CD4-positive, alpha-beta T cell (primary cell): ENCODE measurements at regions not wholly inside any gene's neighbourhood (a gene's known extent, or its start where the extent isn't known, plus 50 kb on each side); places are given as distances from the start of the nearest gene placed in this dataset.

ENCODE experiments used
- ATAC-seq: fragments of 200-7000 bp; cut with Tn5 transposase; one replicate; pipeline ENCODE4 v1.10.0; 2022; ENCODE audit warnings: mild to moderate bottlenecking; ENCODE audit not compliant: poor library complexity
- CTCF ChIA-PET: fragments of 350-600 bp; sonication (Branson Sonifier 250); formaldehyde crosslinking; loops from one replicate; lab custom pipeline; 2021; ENCODE audit warnings: antibody characterized with exemption, inconsistent platforms; lab: Charles Lee
- POLR2A ChIA-PET: fragments of 350-600 bp; sonication (Branson Sonifier 250); formaldehyde crosslinking; loops from one replicate; lab custom pipeline; 2021; ENCODE audit warnings: antibody characterized with exemption, inconsistent platforms; lab: Charles Lee
- DNase-seq, 14 experiments: peaks; one replicate each; pipeline ENCODE4 v3.0.0-alpha.2; 2013 to 2020; ENCODE audit warnings: mixed read lengths in 2 of 14
- H3K27ac ChIP-seq, 2 donors: one replicate each; pipeline versions ENCODE4 v1.5.1 to v1.7.0; 2013; ENCODE audit warnings: low read length in 2 of 2, low read depth in 1 of 2, mild to moderate bottlenecking in 1 of 2
- H3K27me3 ChIP-seq, 2 experiments: 1 replicate in 1 of 2; 2 replicates in 1 of 2; pipeline versions ENCODE4 v1.6.1 to v1.7.0; 2013; ENCODE audit warnings: low read length in 2 of 2, control low read depth in 1 of 2, mild to moderate bottlenecking in 1 of 2, moderate library complexity in 1 of 2; ENCODE audit not compliant: insufficient read depth in 2 of 2, control insufficient read depth in 1 of 2
- H3K36me3 ChIP-seq: one replicate; pipeline ENCODE4 v1.6.1; 2013; ENCODE audit warnings: low read length, control low read depth; ENCODE audit not compliant: insufficient read depth
- H3K4me1 ChIP-seq: one replicate; pipeline ENCODE4 v1.6.1; 2013; ENCODE audit warnings: low read length, control low read depth; ENCODE audit not compliant: insufficient read depth
- H3K4me3 ChIP-seq: one replicate; pipeline ENCODE4 v1.5.1; 2013; ENCODE audit warnings: mild to moderate bottlenecking, low read length, moderate library complexity
- H3K9me3 ChIP-seq, 2 experiments: 1 replicate in 1 of 2; 2 replicates in 1 of 2; pipeline versions ENCODE4 v1.6.1 to v1.7.0; 2013; ENCODE audit warnings: low read length in 2 of 2, mild to moderate bottlenecking in 2 of 2, control low read depth in 1 of 2, moderate library complexity in 1 of 2; ENCODE audit not compliant: control insufficient read depth in 1 of 2, insufficient read depth in 1 of 2
- H3K27ac Mint-ChIP-seq: one replicate; pipeline ENCODE4 v1.8.0; 2020; ENCODE audit warnings: mixed read lengths
- H3K27me3 Mint-ChIP-seq: one replicate; pipeline ENCODE4 v1.8.0; 2021; ENCODE audit warnings: mixed read lengths
- H3K36me3 Mint-ChIP-seq: one replicate; pipeline ENCODE4 v1.8.0; 2021; ENCODE audit warnings: low read depth, mixed read lengths
- H3K4me1 Mint-ChIP-seq: one replicate; pipeline ENCODE4 v1.8.0; 2021; ENCODE audit warnings: low read depth, mixed read lengths
- H3K4me3 Mint-ChIP-seq: one replicate; pipeline ENCODE4 v1.8.0; 2020; ENCODE audit warnings: mild to moderate bottlenecking, mixed read lengths
- H3K9me3 Mint-ChIP-seq: one replicate; pipeline ENCODE4 v1.8.0; 2020; ENCODE audit warnings: mixed read lengths
- CTCF ChIP-seq: fragments of 200-600 bp; IDR thresholded peaks from one replicate; pipeline ENCODE4 v1.8.0; 2022; ENCODE audit warnings: antibody characterized with exemption, mild to moderate bottlenecking
- intact Hi-C, 2 experiments: fragments of 100-400 bp; cut with DNase I in 1 of 2; cut with micrococcal nuclease in 1 of 2; formaldehyde crosslinking; loops; one replicate each; pipeline versions ENCODE4 v1.15.1 to v1.9.0; 2023 to 2025; cut with DNase I, micrococcal nuclease

GRCh38 chr2:155517362-155517761 lies 815.2 kb downstream of the NR4A2 start:
- TF ChIP-seq CTCF: no peak
- Histone ChIP-seq H3K9me3 (no peaks in the 10 kb centered on the region), H3K4me1 (no peaks in the 10 kb centered on the region), H3K4me3 (no peak overlapping the region), H3K27me3 (no peaks in the 10 kb centered on the region), H3K36me3 (no peaks in the 10 kb centered on the region), H3K27ac (no peak overlapping the region)
- ChIA-PET POLR2A (no interaction called here), CTCF (no interaction called here)
- Mint-ChIP-seq H3K4me3 (no peak overlapping the region), H3K27me3 (no peaks in the 10 kb centered on the region), H3K4me1 (no peaks in the 10 kb centered on the region), H3K9me3 (no peaks in the 10 kb centered on the region), H3K36me3 (no peaks in the 10 kb centered on the region), H3K27ac (no peak overlapping the region)
- DNase-seq: no peak
- ATAC-seq: no peak
- intact Hi-C loops: no loop called here

GRCh38 chr2:155513248-155513647 lies 814.8 kb downstream of the KCNJ3 start:
- ChIA-PET CTCF (no interaction called here), POLR2A (no interaction called here)
- H3K27ac Mint-ChIP-seq: no peak overlapping the region
- Histone ChIP-seq H3K4me3 (no peak overlapping the region), H3K27ac (no peak overlapping the region), H3K36me3 (no peaks in the 10 kb centered on the region), H3K27me3 (no peaks in the 10 kb centered on the region), H3K9me3 (no peaks in the 10 kb centered on the region), H3K4me1 (no peaks in the 10 kb centered on the region)
- H3K4me3 Mint-ChIP-seq: no peak overlapping the region
- intact Hi-C loops: no loop called here
- ATAC-seq (no peak), DNase-seq (no peak)
- H3K9me3 Mint-ChIP-seq: no peaks in the 10 kb centered on the region
- no peak for TF ChIP-seq CTCF
- no peaks in the 10 kb centered on the region for H3K4me1 Mint-ChIP-seq
- H3K27me3 Mint-ChIP-seq: no peaks in the 10 kb centered on the region
- H3K36me3 Mint-ChIP-seq: no peaks in the 10 kb centered on the region

GRCh38 chr2:155502766-155503165 lies 804.3 kb downstream of the KCNJ3 start:
- TF ChIP-seq CTCF: no peak
- POLR2A ChIA-PET: no interaction called here
- H3K4me3 ChIP-seq: no peak overlapping the region
- H3K36me3 ChIP-seq: no peaks in the 10 kb centered on the region
- ATAC-seq: no peak
- intact Hi-C loops: no loop called here
- no peaks in the 10 kb centered on the region for H3K27me3 Mint-ChIP-seq
- H3K27ac Mint-ChIP-seq: no peak overlapping the region
- H3K36me3 Mint-ChIP-seq: no peaks in the 10 kb centered on the region
- H3K27ac ChIP-seq: no peak overlapping the region
- H3K27me3 ChIP-seq: no peaks in the 10 kb centered on the region
- no peak overlapping the region for H3K4me3 Mint-ChIP-seq
- CTCF ChIA-PET: no interaction called here
- H3K4me1 ChIP-seq: no peaks in the 10 kb centered on the region
- H3K9me3 Mint-ChIP-seq: peaks cover 2% of the 10 kb centered on the region
- no peak for DNase-seq
- H3K9me3 ChIP-seq: peaks cover 0 to 3% of the 10 kb centered on the region in 2 experiments
- no peaks in the 10 kb centered on the region for H3K4me1 Mint-ChIP-seq
